Neural crest cell (in vitro differentiated cells): ENCODE measurements at regions not wholly inside any gene's neighbourhood (a gene's known extent, or its start where the extent isn't known, plus 50 kb on each side); places are given as distances from the start of the nearest gene placed in this dataset.

Source experiments
- DNase-seq: peaks from one replicate; pipeline ENCODE4 v3.0.0; 2021; ENCODE audit warnings: low read depth, mixed read lengths, low spot score
- H3K27ac Mint-ChIP-seq: one replicate; pipeline ENCODE4 v1.8.0; 2021; ENCODE audit warnings: mild to moderate bottlenecking, mixed read lengths; ENCODE audit not compliant: unreplicated experiment
- H3K27me3 Mint-ChIP-seq: 2 replicates; pipeline ENCODE4 v1.8.0; 2021; ENCODE audit warnings: low read depth, mild to moderate bottlenecking, mixed read lengths
- H3K36me3 Mint-ChIP-seq: 2 replicates; pipeline ENCODE4 v1.8.0; 2021; ENCODE audit warnings: low read depth, mild to moderate bottlenecking, mixed read lengths
- H3K4me1 Mint-ChIP-seq: 2 replicates; pipeline ENCODE4 v1.8.0; 2021; ENCODE audit warnings: mixed read lengths
- H3K4me3 Mint-ChIP-seq: one replicate; pipeline ENCODE4 v1.8.0; 2021; ENCODE audit warnings: mild to moderate bottlenecking, mixed read lengths
- H3K9me3 Mint-ChIP-seq: 2 replicates; pipeline ENCODE4 v1.8.0; 2021; ENCODE audit warnings: mixed read lengths
- CTCF ChIP-seq: fragments of 200-600 bp; sonication (generic); conservative IDR thresholded peaks from 2 replicates; pipeline ENCODE4 v1.5.0; 2021; ENCODE audit warnings: antibody characterized with exemption, mild to moderate bottlenecking

- DNase-seq, result no peak
- no peak for TF ChIP-seq CTCF
- H3K27me3 Mint-ChIP-seq, result peaks cover under 1% of the 10 kb centered on the region
- peaks cover 2% of the 10 kb centered on the region for H3K9me3 Mint-ChIP-seq
- no peaks in the 10 kb centered on the region for H3K4me1 Mint-ChIP-seq
- no peak overlapping the region for H3K27ac Mint-ChIP-seq
- no peak overlapping the region for H3K4me3 Mint-ChIP-seq
- no peaks in the 10 kb centered on the region for H3K36me3 Mint-ChIP-seq
Observed at GRCh38 chr5:155461304-155461703, 447.7 kb downstream of the KIF4B start.

GRCh38 chr5:155466851-155467250, 453.3 kb downstream of the KIF4B start:
- no peak for DNase-seq
- Mint-ChIP-seq H3K27me3 (peaks cover 5% of the 10 kb centered on the region), H3K4me1 (no peaks in the 10 kb centered on the region), H3K9me3 (peaks cover 5% of the 10 kb centered on the region), H3K36me3 (no peaks in the 10 kb centered on the region), H3K27ac (no peak overlapping the region), H3K4me3 (no peak overlapping the region)
- TF ChIP-seq CTCF, result no peak

- Mint-ChIP-seq H3K9me3 (peaks cover 3% of the 10 kb centered on the region), H3K36me3 (no peaks in the 10 kb centered on the region)
Observed at GRCh38 chr5:155471027-155471426, 457.5 kb downstream of the KIF4B start.

DNA sequence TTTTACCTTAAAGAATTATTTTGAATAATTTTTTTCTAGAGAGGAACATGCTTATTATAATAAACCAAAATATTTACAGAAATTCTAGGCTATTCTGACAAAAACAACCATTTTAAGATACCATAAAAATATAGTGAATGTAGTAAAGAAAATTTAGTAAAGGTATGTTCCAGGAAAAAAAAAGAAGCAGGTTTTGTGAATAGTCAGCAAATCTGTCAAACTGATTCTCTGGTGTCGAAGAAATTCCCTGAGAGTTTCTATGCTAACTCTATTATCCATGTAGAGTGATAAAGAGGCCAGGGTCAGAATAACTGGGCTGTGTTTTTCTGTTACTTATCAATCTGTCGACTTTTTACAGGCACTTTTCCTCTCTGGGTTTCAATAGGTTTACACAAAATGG, 459.2 kb downstream of the KIF4B start:
- H3K36me3 Mint-ChIP-seq, result no peaks in the 10 kb centered on the region
- no peaks in the 10 kb centered on the region for H3K4me1 Mint-ChIP-seq

More at GRCh38 chr5:155471027-155471426, 457.5 kb downstream of the KIF4B start:
- TF ChIP-seq CTCF, result no peak
- no peaks in the 10 kb centered on the region for H3K4me1 Mint-ChIP-seq
- H3K4me3 Mint-ChIP-seq, result no peak overlapping the region
- no peak overlapping the region for H3K27ac Mint-ChIP-seq
- H3K27me3 Mint-ChIP-seq, result peaks cover 5% of the 10 kb centered on the region
- no peak for DNase-seq

DNA sequence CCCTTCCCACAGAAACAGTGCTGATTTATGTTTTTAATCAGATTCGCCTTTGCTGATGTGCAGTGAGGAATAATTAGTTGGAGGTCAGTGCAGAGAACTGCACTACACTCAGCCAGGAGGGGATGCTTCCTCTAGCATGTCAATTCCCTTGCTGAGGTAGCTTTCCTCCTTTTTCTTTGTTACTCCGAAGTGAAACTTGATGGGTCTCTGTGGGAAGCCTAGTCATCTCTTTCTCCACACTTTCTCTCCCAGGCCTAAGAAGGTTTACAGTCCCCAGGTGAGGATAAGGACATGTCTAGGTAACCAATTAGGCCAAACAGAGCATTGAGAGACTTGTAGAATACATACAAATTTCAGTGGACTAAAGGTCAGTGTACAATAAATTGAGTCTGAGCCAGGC, 461.8 kb downstream of the KIF4B start:
- Mint-ChIP-seq H3K4me1 (no peaks in the 10 kb centered on the region), H3K36me3 (no peaks in the 10 kb centered on the region), H3K9me3 (no peaks in the 10 kb centered on the region), H3K27ac (no peak overlapping the region), H3K27me3 (no peaks in the 10 kb centered on the region), H3K4me3 (no peak overlapping the region)
- no peak for TF ChIP-seq CTCF
- DNase-seq, result no peak

More for the DNA sequence above, 459.2 kb downstream of the KIF4B start:
- H3K27ac Mint-ChIP-seq, result no peak overlapping the region
- H3K27me3 Mint-ChIP-seq, result no peaks in the 10 kb centered on the region
- no peaks in the 10 kb centered on the region for H3K9me3 Mint-ChIP-seq
- no peak for DNase-seq
- TF ChIP-seq CTCF, result no peak
- H3K4me3 Mint-ChIP-seq, result no peak overlapping the region

GRCh38 chr5:155480731-155481131, 467.2 kb downstream of the KIF4B start:
- Mint-ChIP-seq H3K27me3 (peaks cover 7% of the 10 kb centered on the region), H3K9me3 (no peaks in the 10 kb centered on the region), H3K36me3 (no peaks in the 10 kb centered on the region), H3K27ac (no peak overlapping the region), H3K4me3 (no peak overlapping the region), H3K4me1 (peaks cover 4% of the 10 kb centered on the region)
- no peak for DNase-seq
- no peak for TF ChIP-seq CTCF
